ENCODE measurements at regions not wholly inside any gene's neighbourhood (a gene's known extent, or its start where the extent isn't known, plus 50 kb on each side); places are given as distances from the start of the nearest gene placed in this dataset.

GRCh38 chr18:67143028-67143427, 373.5 kb downstream of the DSEL start:
- WGBS, 2 donors, result 43 to 44% methylated on average over 5 of the region's 5 CpGs
- H3K4me3 ChIP-seq, result no peak overlapping the region
- ATAC-seq, result no peak

DNA sequence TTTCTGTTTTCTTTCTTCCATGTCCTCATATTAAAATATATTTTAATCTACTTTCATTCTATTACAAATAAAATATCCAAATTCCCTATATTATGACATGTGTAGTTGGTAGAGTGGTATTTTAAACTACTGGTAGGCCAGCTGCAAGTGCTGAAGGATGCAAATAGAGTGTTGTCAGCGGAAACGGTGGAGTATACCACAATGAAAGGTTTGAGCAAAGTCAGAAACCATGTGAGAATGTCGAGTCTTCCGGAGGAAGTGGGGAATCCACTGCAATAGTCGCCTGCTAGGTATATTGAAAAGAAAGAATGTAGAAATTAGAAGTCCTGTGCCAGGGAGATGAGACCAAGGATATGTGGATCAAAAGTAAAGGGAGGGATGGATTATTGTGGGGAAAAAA, 373.9 kb downstream of the DSEL start:
- no peak for ATAC-seq
- no peak for TF ChIP-seq CTCF (IDR thresholded peaks at IDR 0.05)
- intact Hi-C loops (cut with DNase I), result no loop called here
- no peak for DNase-seq
- no peak overlapping the region for H3K4me3 ChIP-seq
- no peaks in the 10 kb centered on the region for H3K9me3 ChIP-seq
- H3K27ac ChIP-seq, result no peak overlapping the region
- no peaks in the 10 kb centered on the region for H3K27me3 ChIP-seq
- 69 to 72% methylated on average over 5 of the region's 5 CpGs for WGBS, 2 donors
- H3K36me3 ChIP-seq, result no peaks in the 10 kb centered on the region
- H3K4me1 ChIP-seq, result no peaks in the 10 kb centered on the region

More at GRCh38 chr18:67143028-67143427, 373.5 kb downstream of the DSEL start:
- H3K9me3 ChIP-seq, result no peaks in the 10 kb centered on the region
- DNase-seq, result no peak
- TF ChIP-seq CTCF (IDR thresholded peaks at IDR 0.05), result no peak
- no peaks in the 10 kb centered on the region for H3K36me3 ChIP-seq
- intact Hi-C loops (cut with DNase I), result no loop called here
- no peak overlapping the region for H3K27ac ChIP-seq
- H3K4me1 ChIP-seq, result no peaks in the 10 kb centered on the region
- no peaks in the 10 kb centered on the region for H3K27me3 ChIP-seq

DNA sequence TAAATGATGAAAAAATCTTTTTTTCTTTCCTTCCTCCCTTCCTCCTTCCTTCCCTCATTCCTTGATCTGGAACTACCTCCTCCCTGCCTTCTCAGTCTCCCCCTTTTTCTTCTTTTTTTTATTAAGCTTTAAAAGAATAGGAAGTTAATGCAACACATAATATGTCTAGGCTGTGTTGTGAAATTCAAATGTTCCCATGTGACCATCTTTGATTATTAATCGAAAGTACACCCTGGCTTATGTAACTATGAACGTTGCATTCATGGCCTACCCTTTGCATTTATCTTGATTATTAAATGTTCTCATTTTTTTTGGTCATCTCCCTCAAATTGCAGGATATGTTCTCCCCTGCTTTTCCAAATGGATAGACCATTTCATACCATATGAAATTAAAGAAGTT, 376.0 kb downstream of the DSEL start:
- no peaks in the 10 kb centered on the region for H3K9me3 ChIP-seq
- no peak overlapping the region for H3K27ac ChIP-seq
- no peak for DNase-seq
- no peaks in the 10 kb centered on the region for H3K36me3 ChIP-seq
- WGBS, 2 donors, result 86 to 90% methylated on average over 2 of the region's 2 CpGs
- H3K4me1 ChIP-seq, result no peaks in the 10 kb centered on the region
- no peak overlapping the region for H3K4me3 ChIP-seq
- ATAC-seq, result no peak
- no peaks in the 10 kb centered on the region for H3K27me3 ChIP-seq
- TF ChIP-seq CTCF (IDR thresholded peaks at IDR 0.05), result no peak
- intact Hi-C loops (cut with DNase I), result no loop called here

GRCh38 chr18:67139899-67140298, 376.6 kb downstream of the DSEL start:
- no peak for TF ChIP-seq CTCF (IDR thresholded peaks at IDR 0.05)
- Histone ChIP-seq H3K4me3 (no peak overlapping the region), H3K36me3 (no peaks in the 10 kb centered on the region), H3K9me3 (no peaks in the 10 kb centered on the region), H3K4me1 (no peaks in the 10 kb centered on the region), H3K27me3 (no peaks in the 10 kb centered on the region), H3K27ac (no peak overlapping the region)
- intact Hi-C loops (cut with DNase I), result no loop called here
- ATAC-seq, result no peak
- no peak for DNase-seq
- 37 to 49% methylated on average over 1 of the region's 1 CpG for WGBS, 2 donors

GRCh38 chr18:67135981-67136380, 380.5 kb downstream of the DSEL start:
- intact Hi-C loops (cut with DNase I), result no loop called here
- Histone ChIP-seq H3K4me1 (no peaks in the 10 kb centered on the region), H3K9me3 (no peaks in the 10 kb centered on the region), H3K27me3 (no peaks in the 10 kb centered on the region), H3K36me3 (no peaks in the 10 kb centered on the region), H3K4me3 (no peak overlapping the region), H3K27ac (no peak overlapping the region)
- TF ChIP-seq CTCF (IDR thresholded peaks at IDR 0.05), result no peak
- 66 to 68% methylated on average over 4 of the region's 4 CpGs for WGBS, 2 donors
- DNase-seq (no peak), ATAC-seq (no peak)

Measured in heart right ventricle (tissue), 16 donors.